ENCODE measurements at regions not wholly inside any gene's neighbourhood (a gene's known extent, or its start where the extent isn't known, plus 50 kb on each side); places are given as distances from the start of the nearest gene placed in this dataset.

DNA sequence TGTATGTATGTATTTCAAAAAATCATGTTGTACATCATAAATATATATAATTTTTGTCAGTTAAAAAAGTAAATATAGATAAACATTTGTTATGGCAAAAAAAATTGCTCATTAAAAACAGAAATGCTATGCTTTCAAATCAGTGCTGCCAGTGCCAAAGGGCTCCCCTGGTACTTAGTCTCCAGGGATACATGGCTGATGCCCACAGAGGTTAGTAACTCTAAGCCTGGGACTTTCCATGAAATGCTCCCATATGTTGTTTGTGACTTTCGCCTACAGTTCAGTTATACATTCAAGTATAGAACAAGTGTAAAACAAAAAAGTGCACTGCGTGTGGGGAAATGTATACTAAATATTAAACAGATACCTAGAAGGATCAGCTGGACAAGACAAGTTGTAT lies 104.0 kb downstream of the TENT5A start (continued):
- TF ChIP-seq GABPA (IDR thresholded peaks at IDR 0.05; ENCODE audit: low read depth) (no peak), NFIC (IDR thresholded peaks at IDR 0.05; ENCODE audit: borderline replicate concordance) (no peak), RAD21 (IDR thresholded peaks at IDR 0.05; ENCODE audit: low read length) (no peak), USF2 (IDR thresholded peaks at IDR 0.05; ENCODE audit: borderline replicate concordance, low read depth, low read length) (no peak)

DNA sequence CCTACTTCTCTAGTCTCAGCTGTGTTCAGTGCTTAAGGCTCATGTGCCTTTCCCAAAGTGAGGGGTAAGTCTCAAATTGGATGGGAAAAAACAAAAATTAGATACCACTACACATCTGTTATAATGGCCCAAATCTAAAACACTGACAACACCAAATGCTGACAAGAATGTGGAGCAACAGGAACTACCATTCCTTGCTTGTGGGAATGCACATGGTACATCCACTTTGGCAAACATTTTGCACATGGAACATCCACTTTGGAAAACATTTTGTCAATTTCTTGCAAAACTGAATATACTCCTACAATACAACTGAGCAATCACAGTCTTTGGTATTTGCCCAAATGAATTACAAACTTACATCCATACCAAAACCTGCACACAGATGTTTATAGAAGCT lies 109.3 kb downstream of the TENT5A start:
- Histone ChIP-seq H3K4me1 (ENCODE audit: control insufficient read depth in 1 of 2, insufficient read depth in 2 of 2, low read depth in 1 of 2, low read length in 1 of 2) (no peaks in the 10 kb centered on the region), H3K79me2 (ENCODE audit: insufficient read depth) (no peaks in the 10 kb centered on the region), H4K20me1 (ENCODE audit: insufficient read depth) (no peaks in the 10 kb centered on the region), H3K9me2 (no peaks in the 10 kb centered on the region), H3F3A (replicated peaks; ENCODE audit: insufficient read depth) (no peaks in the 10 kb centered on the region), H3K9ac (no peak overlapping the region), H3K4me3 (ENCODE audit: low read depth in 2 of 2, low read length in 1 of 2) (no peak overlapping the region), H2AFZ (ENCODE audit: low read depth) (no peak overlapping the region), H3K4me2 (no peak overlapping the region), H3K36me3 (replicated peaks in 1 of 2; ENCODE audit: control insufficient read depth in 1 of 2, insufficient read depth in 2 of 2, low read length in 1 of 2) (peaks cover 0 to 3% of the 10 kb centered on the region in 2 experiments), H3K9me3 (no peaks in the 10 kb centered on the region), H3K27ac (ENCODE audit: low read depth in 2 of 2, low read length in 1 of 2) (no peak overlapping the region), H3K27me3 (ENCODE audit: insufficient read depth) (no peaks in the 10 kb centered on the region)
- ChIA-PET CTCF (no interaction called here), POLR2A (no interaction called here)
- TF ChIP-seq MXI1 (IDR thresholded peaks at IDR 0.05; ENCODE audit: low read depth, low read length) (no peak), TCF12 (IDR thresholded peaks at IDR 0.05) (no peak), CHD2 (IDR thresholded peaks at IDR 0.05; ENCODE audit: low read length, partially characterized antibody) (no peak), EZH2phosphoT487 (IDR thresholded peaks at IDR 0.05; ENCODE audit: borderline replicate concordance, low read depth) (no peak), NFIC (IDR thresholded peaks at IDR 0.05; ENCODE audit: borderline replicate concordance) (no peak), GABPA (IDR thresholded peaks at IDR 0.05; ENCODE audit: low read depth) (no peak), FOSL2 (IDR thresholded peaks at IDR 0.05; ENCODE audit: borderline replicate concordance, low read depth) (no peak), RXRA (IDR thresholded peaks at IDR 0.05; ENCODE audit: borderline replicate concordance, low read depth) (no peak)
- TF ChIP-seq, protein P1, sequence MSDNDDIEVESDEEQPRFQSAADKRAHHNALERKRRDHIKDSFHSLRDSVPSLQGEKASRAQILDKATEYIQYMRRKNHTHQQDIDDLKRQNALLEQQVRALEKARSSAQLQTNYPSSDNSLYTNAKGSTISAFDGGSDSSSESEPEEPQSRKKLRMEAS (IDR thresholded peaks at IDR 0.05; ENCODE audit: low read depth), result no peak
- TF ChIP-seq, protein P2, sequence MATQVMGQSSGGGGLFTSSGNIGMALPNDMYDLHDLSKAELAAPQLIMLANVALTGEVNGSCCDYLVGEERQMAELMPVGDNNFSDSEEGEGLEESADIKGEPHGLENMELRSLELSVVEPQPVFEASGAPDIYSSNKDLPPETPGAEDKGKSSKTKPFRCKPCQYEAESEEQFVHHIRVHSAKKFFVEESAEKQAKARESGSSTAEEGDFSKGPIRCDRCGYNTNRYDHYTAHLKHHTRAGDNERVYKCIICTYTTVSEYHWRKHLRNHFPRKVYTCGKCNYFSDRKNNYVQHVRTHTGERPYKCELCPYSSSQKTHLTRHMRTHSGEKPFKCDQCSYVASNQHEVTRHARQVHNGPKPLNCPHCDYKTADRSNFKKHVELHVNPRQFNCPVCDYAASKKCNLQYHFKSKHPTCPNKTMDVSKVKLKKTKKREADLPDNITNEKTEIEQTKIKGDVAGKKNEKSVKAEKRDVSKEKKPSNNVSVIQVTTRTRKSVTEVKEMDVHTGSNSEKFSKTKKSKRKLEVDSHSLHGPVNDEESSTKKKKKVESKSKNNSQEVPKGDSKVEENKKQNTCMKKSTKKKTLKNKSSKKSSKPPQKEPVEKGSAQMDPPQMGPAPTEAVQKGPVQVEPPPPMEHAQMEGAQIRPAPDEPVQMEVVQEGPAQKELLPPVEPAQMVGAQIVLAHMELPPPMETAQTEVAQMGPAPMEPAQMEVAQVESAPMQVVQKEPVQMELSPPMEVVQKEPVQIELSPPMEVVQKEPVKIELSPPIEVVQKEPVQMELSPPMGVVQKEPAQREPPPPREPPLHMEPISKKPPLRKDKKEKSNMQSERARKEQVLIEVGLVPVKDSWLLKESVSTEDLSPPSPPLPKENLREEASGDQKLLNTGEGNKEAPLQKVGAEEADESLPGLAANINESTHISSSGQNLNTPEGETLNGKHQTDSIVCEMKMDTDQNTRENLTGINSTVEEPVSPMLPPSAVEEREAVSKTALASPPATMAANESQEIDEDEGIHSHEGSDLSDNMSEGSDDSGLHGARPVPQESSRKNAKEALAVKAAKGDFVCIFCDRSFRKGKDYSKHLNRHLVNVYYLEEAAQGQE (IDR thresholded peaks at IDR 0.05; ENCODE audit: low read depth, low read length), result no peak
- TF ChIP-seq, protein P3, sequence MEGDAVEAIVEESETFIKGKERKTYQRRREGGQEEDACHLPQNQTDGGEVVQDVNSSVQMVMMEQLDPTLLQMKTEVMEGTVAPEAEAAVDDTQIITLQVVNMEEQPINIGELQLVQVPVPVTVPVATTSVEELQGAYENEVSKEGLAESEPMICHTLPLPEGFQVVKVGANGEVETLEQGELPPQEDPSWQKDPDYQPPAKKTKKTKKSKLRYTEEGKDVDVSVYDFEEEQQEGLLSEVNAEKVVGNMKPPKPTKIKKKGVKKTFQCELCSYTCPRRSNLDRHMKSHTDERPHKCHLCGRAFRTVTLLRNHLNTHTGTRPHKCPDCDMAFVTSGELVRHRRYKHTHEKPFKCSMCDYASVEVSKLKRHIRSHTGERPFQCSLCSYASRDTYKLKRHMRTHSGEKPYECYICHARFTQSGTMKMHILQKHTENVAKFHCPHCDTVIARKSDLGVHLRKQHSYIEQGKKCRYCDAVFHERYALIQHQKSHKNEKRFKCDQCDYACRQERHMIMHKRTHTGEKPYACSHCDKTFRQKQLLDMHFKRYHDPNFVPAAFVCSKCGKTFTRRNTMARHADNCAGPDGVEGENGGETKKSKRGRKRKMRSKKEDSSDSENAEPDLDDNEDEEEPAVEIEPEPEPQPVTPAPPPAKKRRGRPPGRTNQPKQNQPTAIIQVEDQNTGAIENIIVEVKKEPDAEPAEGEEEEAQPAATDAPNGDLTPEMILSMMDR (IDR thresholded peaks at IDR 0.05), result no peak
- TF ChIP-seq, protein P4, sequence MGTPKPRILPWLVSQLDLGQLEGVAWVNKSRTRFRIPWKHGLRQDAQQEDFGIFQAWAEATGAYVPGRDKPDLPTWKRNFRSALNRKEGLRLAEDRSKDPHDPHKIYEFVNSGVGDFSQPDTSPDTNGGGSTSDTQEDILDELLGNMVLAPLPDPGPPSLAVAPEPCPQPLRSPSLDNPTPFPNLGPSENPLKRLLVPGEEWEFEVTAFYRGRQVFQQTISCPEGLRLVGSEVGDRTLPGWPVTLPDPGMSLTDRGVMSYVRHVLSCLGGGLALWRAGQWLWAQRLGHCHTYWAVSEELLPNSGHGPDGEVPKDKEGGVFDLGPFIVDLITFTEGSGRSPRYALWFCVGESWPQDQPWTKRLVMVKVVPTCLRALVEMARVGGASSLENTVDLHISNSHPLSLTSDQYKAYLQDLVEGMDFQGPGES (IDR thresholded peaks at IDR 0.05; ENCODE audit: low read depth, low read length), result no peak
- DNase-seq, result no peak
